Panc1 (cell line): ENCODE measurements at regions not wholly inside any gene's neighbourhood (a gene's known extent, or its start where the extent isn't known, plus 50 kb on each side); places are given as distances from the start of the nearest gene placed in this dataset.
"Not testable (repeated sequence)": the region's sequence is repeated elsewhere in the genome, so short reads cannot be mapped to it uniquely, and the experiment has no call there.

Experiments used
- ATAC-seq: fragments of 200-7000 bp; cut with Tn5 transposase; 2 replicates; pipeline ENCODE4 v1.9.1; 2020; ENCODE audit warnings: mild to moderate bottlenecking, moderate library complexity
- BruUV-seq: library from RNA; stranded (reverse); fragments of 400-500 nt; replicated peaks from 2 replicates; lab custom pipeline; 2021; lab: Mats Ljungman, UMichigan
- CTCF ChIA-PET: fragments of 300-600 bp; sonication (Branson Sonifier 250); formaldehyde crosslinking; loops from one replicate; lab custom pipeline; 2022; ENCODE audit warnings: antibody characterized with exemption; lab: Charles Lee
- POLR2A ChIA-PET: fragments of 300-600 bp; sonication (Branson Sonifier 250); formaldehyde crosslinking; loops from one replicate; lab custom pipeline; 2022; ENCODE audit warnings: antibody characterized with exemption; lab: Charles Lee
- DNase-seq: peaks from one replicate; pipeline ENCODE4 v3.0.0-alpha.2; 2010; ENCODE audit warnings: low read depth, low spot score
- H3K27ac ChIP-seq: 2 replicates; pipeline ENCODE4 v1.5.1; 2011; ENCODE audit warnings: mild to moderate bottlenecking, low read length, inconsistent platforms
- H3K27me3 ChIP-seq: fragments of 200-500 bp; sonication (Bioruptor generic); 2 replicates; pipeline ENCODE4 v1.6.0; 2014; ENCODE audit warnings: low read length, inconsistent platforms; ENCODE audit not compliant: control insufficient read depth, insufficient read depth
- H3K36me3 ChIP-seq: fragments of 200-500 bp; sonication (Bioruptor generic); 2 replicates; pipeline ENCODE4 v1.5.1; 2014; ENCODE audit warnings: inconsistent platforms, mild to moderate bottlenecking, low read length, moderate library complexity; ENCODE audit not compliant: control insufficient read depth, insufficient read depth
- H3K4me1 ChIP-seq: 2 replicates; pipeline ENCODE4 v1.5.1; 2011; ENCODE audit warnings: inconsistent platforms, mild to moderate bottlenecking, low read length, moderate library complexity; ENCODE audit not compliant: control insufficient read depth, insufficient read depth
- H3K4me3 ChIP-seq, 2 experiments: 2 replicates each; pipeline ENCODE4 v1.5.1; 2011 to 2012; ENCODE audit warnings: low read depth in 2 of 2, low read length in 2 of 2, mild to moderate bottlenecking in 2 of 2, inconsistent platforms in 1 of 2, moderate library complexity in 1 of 2
- H3K9me3 ChIP-seq: fragments of 200-500 bp; sonication (Bioruptor generic); 2 replicates; pipeline ENCODE4 v1.5.1; 2014; ENCODE audit warnings: low read depth, mild to moderate bottlenecking, inconsistent platforms, low read length, moderate library complexity; ENCODE audit not compliant: control insufficient read depth, insufficient read depth
- POLR2AphosphoS5 ChIP-seq: IDR thresholded peaks from 2 replicates; pipeline ENCODE4 v1.6.1; 2012; ENCODE audit warnings: mild to moderate bottlenecking, low read depth, low read length, moderate library complexity
- SIN3A ChIP-seq: IDR thresholded peaks from 2 replicates; pipeline ENCODE4 v1.6.1; 2012; ENCODE audit warnings: low read depth, mild to moderate bottlenecking, low read length, moderate library complexity, borderline replicate concordance; ENCODE audit not compliant: insufficient read depth
- TCF7L2 ChIP-seq: IDR thresholded peaks from 2 replicates; pipeline ENCODE4 v1.6.1; 2011; ENCODE audit warnings: mild to moderate bottlenecking, low read depth, low read length, inconsistent platforms
- in situ Hi-C: cut with HindIII; loops from 2 replicates; pipeline ENCODE4 v1.10.0; 2016; ENCODE audit warnings: low sequenced_read_pairs, low pct_unique_long_range_greater_than_20kb
- intact Hi-C: fragments of 100-400 bp; cut with micrococcal nuclease; formaldehyde crosslinking; loops from one replicate; pipeline ENCODE4 v1.10.0; 2022; ENCODE audit not compliant: unreplicated experiment
- TF ChIP-seq, protein P1 (sequence below): fragments of 450-650 bp; IDR thresholded peaks from 2 replicates; pipeline ENCODE4 v1.5.1; 2017; ENCODE audit warnings: mild to moderate bottlenecking
- TF ChIP-seq, protein P2 (sequence below), 2 experiments: IDR thresholded peaks; 2 replicates each; pipeline ENCODE4 v1.6.1; 2011 to 2012; ENCODE audit warnings: low read depth in 2 of 2, control low read depth in 1 of 2, low read length in 1 of 2, mild to moderate bottlenecking in 1 of 2, moderate library complexity in 1 of 2; ENCODE audit not compliant: insufficient read depth in 1 of 2

DNA sequence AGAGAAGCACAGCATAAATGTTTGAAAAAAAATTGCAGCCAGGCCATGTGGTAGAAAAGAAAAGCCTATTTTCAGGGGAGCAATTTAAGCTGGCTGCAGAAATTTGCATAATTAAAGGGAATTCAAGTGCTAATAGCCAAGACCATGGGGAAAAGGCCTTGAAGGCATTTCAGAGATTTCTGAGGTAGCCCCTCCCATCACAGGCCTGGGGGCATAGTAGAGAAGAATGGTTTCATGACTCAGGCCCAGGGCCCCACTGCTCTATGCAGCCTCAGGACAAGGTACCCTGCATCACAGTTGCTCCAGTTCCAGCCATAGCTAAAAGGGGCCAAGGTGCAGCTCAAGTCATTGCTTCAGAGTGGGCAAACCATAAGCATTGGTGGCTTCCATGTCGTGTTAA is 1416.0 kb downstream of the EFNA5 start:
- no TSS peak for BruUV-seq
- Histone ChIP-seq H3K9me3 (no peaks in the 10 kb centered on the region), H3K36me3 (no peaks in the 10 kb centered on the region), H3K27me3 (no peaks in the 10 kb centered on the region), H3K4me1 (no peaks in the 10 kb centered on the region), H3K27ac (no peak overlapping the region), H3K4me3 (no peak overlapping the region)
- CTCF ChIA-PET, result no interaction called here
- in situ Hi-C loops (no loop called here), intact Hi-C loops (no loop called here)
- POLR2A ChIA-PET, result no interaction called here
- ATAC-seq, result no peak
- TF ChIP-seq, protein P1, sequence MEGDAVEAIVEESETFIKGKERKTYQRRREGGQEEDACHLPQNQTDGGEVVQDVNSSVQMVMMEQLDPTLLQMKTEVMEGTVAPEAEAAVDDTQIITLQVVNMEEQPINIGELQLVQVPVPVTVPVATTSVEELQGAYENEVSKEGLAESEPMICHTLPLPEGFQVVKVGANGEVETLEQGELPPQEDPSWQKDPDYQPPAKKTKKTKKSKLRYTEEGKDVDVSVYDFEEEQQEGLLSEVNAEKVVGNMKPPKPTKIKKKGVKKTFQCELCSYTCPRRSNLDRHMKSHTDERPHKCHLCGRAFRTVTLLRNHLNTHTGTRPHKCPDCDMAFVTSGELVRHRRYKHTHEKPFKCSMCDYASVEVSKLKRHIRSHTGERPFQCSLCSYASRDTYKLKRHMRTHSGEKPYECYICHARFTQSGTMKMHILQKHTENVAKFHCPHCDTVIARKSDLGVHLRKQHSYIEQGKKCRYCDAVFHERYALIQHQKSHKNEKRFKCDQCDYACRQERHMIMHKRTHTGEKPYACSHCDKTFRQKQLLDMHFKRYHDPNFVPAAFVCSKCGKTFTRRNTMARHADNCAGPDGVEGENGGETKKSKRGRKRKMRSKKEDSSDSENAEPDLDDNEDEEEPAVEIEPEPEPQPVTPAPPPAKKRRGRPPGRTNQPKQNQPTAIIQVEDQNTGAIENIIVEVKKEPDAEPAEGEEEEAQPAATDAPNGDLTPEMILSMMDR, result no peak
- TF ChIP-seq TCF7L2 (no peak), POLR2AphosphoS5 (no peak), SIN3A (no peak)
- TF ChIP-seq, protein P2, sequence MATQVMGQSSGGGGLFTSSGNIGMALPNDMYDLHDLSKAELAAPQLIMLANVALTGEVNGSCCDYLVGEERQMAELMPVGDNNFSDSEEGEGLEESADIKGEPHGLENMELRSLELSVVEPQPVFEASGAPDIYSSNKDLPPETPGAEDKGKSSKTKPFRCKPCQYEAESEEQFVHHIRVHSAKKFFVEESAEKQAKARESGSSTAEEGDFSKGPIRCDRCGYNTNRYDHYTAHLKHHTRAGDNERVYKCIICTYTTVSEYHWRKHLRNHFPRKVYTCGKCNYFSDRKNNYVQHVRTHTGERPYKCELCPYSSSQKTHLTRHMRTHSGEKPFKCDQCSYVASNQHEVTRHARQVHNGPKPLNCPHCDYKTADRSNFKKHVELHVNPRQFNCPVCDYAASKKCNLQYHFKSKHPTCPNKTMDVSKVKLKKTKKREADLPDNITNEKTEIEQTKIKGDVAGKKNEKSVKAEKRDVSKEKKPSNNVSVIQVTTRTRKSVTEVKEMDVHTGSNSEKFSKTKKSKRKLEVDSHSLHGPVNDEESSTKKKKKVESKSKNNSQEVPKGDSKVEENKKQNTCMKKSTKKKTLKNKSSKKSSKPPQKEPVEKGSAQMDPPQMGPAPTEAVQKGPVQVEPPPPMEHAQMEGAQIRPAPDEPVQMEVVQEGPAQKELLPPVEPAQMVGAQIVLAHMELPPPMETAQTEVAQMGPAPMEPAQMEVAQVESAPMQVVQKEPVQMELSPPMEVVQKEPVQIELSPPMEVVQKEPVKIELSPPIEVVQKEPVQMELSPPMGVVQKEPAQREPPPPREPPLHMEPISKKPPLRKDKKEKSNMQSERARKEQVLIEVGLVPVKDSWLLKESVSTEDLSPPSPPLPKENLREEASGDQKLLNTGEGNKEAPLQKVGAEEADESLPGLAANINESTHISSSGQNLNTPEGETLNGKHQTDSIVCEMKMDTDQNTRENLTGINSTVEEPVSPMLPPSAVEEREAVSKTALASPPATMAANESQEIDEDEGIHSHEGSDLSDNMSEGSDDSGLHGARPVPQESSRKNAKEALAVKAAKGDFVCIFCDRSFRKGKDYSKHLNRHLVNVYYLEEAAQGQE (IDR thresholded peaks at IDR 0.05; ENCODE audit: insufficient read depth in 1 of 2, low read depth in 2 of 2, low read length in 1 of 2), result no peak
- DNase-seq, result no peak

DNA sequence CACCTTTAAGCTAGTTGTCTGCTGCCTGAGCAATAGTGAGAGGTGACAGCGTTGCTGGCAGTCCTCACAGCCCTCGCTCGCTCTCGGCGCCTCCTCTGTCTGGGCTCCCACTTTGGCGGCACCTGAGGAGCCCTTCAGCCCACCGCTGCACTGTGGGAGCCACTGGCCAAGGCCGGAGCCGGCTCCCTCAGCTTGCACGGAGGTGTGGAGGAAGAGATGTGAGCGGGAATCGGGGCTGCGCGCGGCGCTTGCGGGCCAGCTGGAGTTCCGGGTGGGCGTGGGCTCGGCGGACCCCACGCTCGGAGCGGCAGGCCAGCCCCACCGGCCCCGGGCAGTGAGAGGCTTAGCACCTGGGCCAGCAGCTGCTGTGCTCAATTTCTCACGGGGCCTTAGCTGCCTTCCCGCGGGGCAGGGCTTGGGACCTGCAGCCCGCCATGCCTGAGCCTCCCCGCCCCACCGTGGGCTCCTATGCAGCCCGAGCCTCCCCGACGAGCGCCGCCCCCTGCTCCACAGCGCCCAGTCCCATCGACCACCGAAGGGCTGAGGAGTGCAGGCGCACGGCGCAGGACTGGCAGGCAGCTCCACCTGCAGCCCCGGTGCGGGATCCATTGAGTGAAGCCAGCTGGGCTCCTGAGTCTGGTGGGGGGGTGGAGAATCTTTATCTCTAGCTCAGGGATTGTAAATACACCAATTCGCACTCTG is 1424.5 kb downstream of the EFNA5 start:
- H3K4me3 ChIP-seq, intact Hi-C loops, CTCF ChIA-PET, H3K36me3 ChIP-seq, DNase-seq, H3K9me3 ChIP-seq, H3K27me3 ChIP-seq, POLR2A ChIA-PET, BruUV-seq, H3K4me1 ChIP-seq, H3K27ac ChIP-seq, ATAC-seq, in situ Hi-C loops: not testable (repeated sequence)

DNA sequence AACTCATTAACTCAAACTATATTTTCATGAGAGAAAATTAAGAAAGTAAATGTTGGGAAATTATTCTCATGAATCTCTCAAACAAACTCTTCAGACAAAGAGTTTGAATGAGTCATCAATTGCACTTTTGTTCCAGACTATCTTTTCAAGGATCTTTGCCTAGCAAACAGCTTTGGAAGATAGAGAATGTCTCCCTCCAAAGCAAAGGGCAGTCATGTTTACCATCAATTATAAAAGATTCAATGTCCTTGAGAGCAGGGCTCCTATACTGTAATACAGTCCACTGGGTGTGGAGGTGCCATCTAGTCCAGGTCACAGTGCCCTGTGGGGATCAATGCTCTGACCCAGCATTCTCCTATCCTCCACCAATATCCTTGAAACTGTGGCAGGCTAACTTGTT is 1429.3 kb downstream of the EFNA5 start:
- no TSS peak for BruUV-seq
- ATAC-seq (no peak), DNase-seq (no peak)
- in situ Hi-C loops (no loop called here), intact Hi-C loops (no loop called here)
- Histone ChIP-seq H3K27me3 (no peaks in the 10 kb centered on the region), H3K36me3 (no peaks in the 10 kb centered on the region), H3K9me3 (no peaks in the 10 kb centered on the region), H3K27ac (no peak overlapping the region), H3K4me3 (no peak overlapping the region), H3K4me1 (no peaks in the 10 kb centered on the region)
- ChIA-PET CTCF (no interaction called here), POLR2A (no interaction called here)
- TF ChIP-seq TCF7L2 (no peak), POLR2AphosphoS5 (no peak), SIN3A (no peak)
- TF ChIP-seq, protein P2 (IDR thresholded peaks at IDR 0.05; ENCODE audit: insufficient read depth in 1 of 2, low read depth in 2 of 2, low read length in 1 of 2), result no peak
- TF ChIP-seq, protein P1, result no peak
